Activated T-helper 2 cell treated with anti-CD3 and anti-CD28 coated beads, Interferon-gamma antibody, Interleukin-2, Interleukin-4, amounts not matched to agents 10 μg/mL and 5 μg/mL and 100 μg/mL, durations not matched to agents 14 hours and 24 hours and 36 hours (primary cell): ENCODE measurements at regions not wholly inside any gene's neighbourhood (a gene's known extent, or its start where the extent isn't known, plus 50 kb on each side); places are given as distances from the start of the nearest gene placed in this dataset.

Source experiments
- DNase-seq: peaks from one replicate; pipeline ENCODE4 v3.0.0; 2021; ENCODE audit warnings: low spot score
- H3K27ac Mint-ChIP-seq: one replicate; pipeline ENCODE4 v1.8.0; 2021; ENCODE audit warnings: mixed read lengths
- H3K27me3 Mint-ChIP-seq: one replicate; pipeline ENCODE4 v1.8.0; 2021; ENCODE audit warnings: low read depth, mixed read lengths
- H3K36me3 Mint-ChIP-seq: one replicate; pipeline ENCODE4 v1.8.0; 2021; ENCODE audit warnings: low read depth, mixed read lengths
- H3K4me1 Mint-ChIP-seq: one replicate; pipeline ENCODE4 v1.8.0; 2021; ENCODE audit warnings: low read depth, mixed read lengths
- H3K4me3 Mint-ChIP-seq: one replicate; pipeline ENCODE4 v1.8.0; 2021; ENCODE audit warnings: low read depth, mild to moderate bottlenecking, moderate library complexity, mixed read lengths
- H3K9me3 Mint-ChIP-seq: one replicate; pipeline ENCODE4 v1.8.0; 2021; ENCODE audit warnings: mixed read lengths
- intact Hi-C: fragments of 100-400 bp; cut with micrococcal nuclease; formaldehyde crosslinking; loops from one replicate; pipeline ENCODE4 v1.15.1; 2023

GRCh38 chr2:211144974-211145665, 588.7 kb downstream of the CPS1 start:
- DNase-seq: no peak
- Mint-ChIP-seq H3K27ac (no peak overlapping the region), H3K27me3 (no peaks in the 10 kb centered on the region), H3K36me3 (no peaks in the 10 kb centered on the region), H3K9me3 (peaks cover 6% of the 10 kb centered on the region), H3K4me3 (no peak overlapping the region), H3K4me1 (no peaks in the 10 kb centered on the region)
- intact Hi-C loops: no loop called here

- Mint-ChIP-seq H3K4me3 (no peak overlapping the region), H3K4me1 (no peaks in the 10 kb centered on the region), H3K27ac (no peak overlapping the region), H3K9me3 (peaks cover 3% of the 10 kb centered on the region), H3K36me3 (no peaks in the 10 kb centered on the region), H3K27me3 (no peaks in the 10 kb centered on the region)
- DNase-seq: no peak
- intact Hi-C loops: loop anchor here (10.0 kb wide), 1 partner anchor 705 kb away; no protein-coding TSS in a partner anchor
Measured at GRCh38 chr2:211149731-211150130, 593.3 kb downstream of the CPS1 start.

- Mint-ChIP-seq H3K4me3 (no peak overlapping the region), H3K9me3 (no peaks in the 10 kb centered on the region), H3K36me3 (no peaks in the 10 kb centered on the region), H3K27me3 (no peaks in the 10 kb centered on the region), H3K4me1 (no peaks in the 10 kb centered on the region), H3K27ac (no peak overlapping the region)
- intact Hi-C loops: loop anchor here (5.0 to 10.0 kb wide), 4 partner anchors 70 to 712 kb away; no protein-coding TSS in a partner anchor
- no peak for DNase-seq
Measured at GRCh38 chr2:211157211-211157610, 600.8 kb downstream of the CPS1 start.

GRCh38 chr2:211157856-211158463, 601.6 kb downstream of the CPS1 start:
- H3K9me3 Mint-ChIP-seq: no peaks in the 10 kb centered on the region
- no peaks in the 10 kb centered on the region for H3K4me1 Mint-ChIP-seq
- peak; percentile 45 for DNase-seq
- no peak overlapping the region for H3K27ac Mint-ChIP-seq
- H3K36me3 Mint-ChIP-seq: no peaks in the 10 kb centered on the region
- no peaks in the 10 kb centered on the region for H3K27me3 Mint-ChIP-seq
- no peak overlapping the region for H3K4me3 Mint-ChIP-seq
- intact Hi-C loops: loop anchor here (2.0 to 10.0 kb wide), 5 partner anchors 71 to 909 kb away; no protein-coding TSS in a partner anchor

- no peaks in the 10 kb centered on the region for H3K27me3 Mint-ChIP-seq
- H3K4me3 Mint-ChIP-seq: no peak overlapping the region
- no peak overlapping the region for H3K27ac Mint-ChIP-seq
- no peaks in the 10 kb centered on the region for H3K9me3 Mint-ChIP-seq
- no peaks in the 10 kb centered on the region for H3K4me1 Mint-ChIP-seq
- intact Hi-C loops: loop anchor here (2.0 to 10.0 kb wide), 5 partner anchors 73 to 911 kb away; no protein-coding TSS in a partner anchor
- DNase-seq: no peak
- H3K36me3 Mint-ChIP-seq: no peaks in the 10 kb centered on the region
Measured at GRCh38 chr2:211159972-211160371, 603.6 kb downstream of the CPS1 start.

- H3K36me3 Mint-ChIP-seq: no peaks in the 10 kb centered on the region
- H3K27me3 Mint-ChIP-seq: no peaks in the 10 kb centered on the region
- intact Hi-C loops: no loop called here
- DNase-seq: no peak
- no peak overlapping the region for H3K27ac Mint-ChIP-seq
- no peak overlapping the region for H3K4me3 Mint-ChIP-seq
- H3K9me3 Mint-ChIP-seq: no peaks in the 10 kb centered on the region
- no peaks in the 10 kb centered on the region for H3K4me1 Mint-ChIP-seq
Measured at GRCh38 chr2:211161236-211161635, 604.8 kb downstream of the CPS1 start.

- intact Hi-C loops: no loop called here
- H3K4me3 Mint-ChIP-seq: no peak overlapping the region
- no peaks in the 10 kb centered on the region for H3K36me3 Mint-ChIP-seq
Measured at GRCh38 chr2:211162911-211163310, 606.5 kb downstream of the CPS1 start.

GRCh38 chr2:211170843-211171242, 614.4 kb downstream of the CPS1 start:
- H3K9me3 Mint-ChIP-seq: no peaks in the 10 kb centered on the region
- H3K4me3 Mint-ChIP-seq: no peak overlapping the region
- H3K36me3 Mint-ChIP-seq: no peaks in the 10 kb centered on the region
- intact Hi-C loops: no loop called here
- H3K27ac Mint-ChIP-seq: no peak overlapping the region
- DNase-seq: no peak
- no peaks in the 10 kb centered on the region for H3K27me3 Mint-ChIP-seq
- no peaks in the 10 kb centered on the region for H3K4me1 Mint-ChIP-seq

More at GRCh38 chr2:211162911-211163310, 606.5 kb downstream of the CPS1 start:
- no peak for DNase-seq
- H3K4me1 Mint-ChIP-seq: no peaks in the 10 kb centered on the region
- H3K27me3 Mint-ChIP-seq: no peaks in the 10 kb centered on the region
- no peaks in the 10 kb centered on the region for H3K9me3 Mint-ChIP-seq
- no peak overlapping the region for H3K27ac Mint-ChIP-seq

- Mint-ChIP-seq H3K9me3 (no peaks in the 10 kb centered on the region), H3K36me3 (no peaks in the 10 kb centered on the region), H3K4me1 (no peaks in the 10 kb centered on the region), H3K4me3 (no peak overlapping the region), H3K27ac (no peak overlapping the region), H3K27me3 (no peaks in the 10 kb centered on the region)
- intact Hi-C loops: no loop called here
- DNase-seq: no peak
Measured at GRCh38 chr2:211174021-211174420, 617.6 kb downstream of the CPS1 start.

- H3K27ac Mint-ChIP-seq: no peak overlapping the region
- H3K9me3 Mint-ChIP-seq: no peaks in the 10 kb centered on the region
- H3K27me3 Mint-ChIP-seq: no peaks in the 10 kb centered on the region
- no peak overlapping the region for H3K4me3 Mint-ChIP-seq
- intact Hi-C loops: no loop called here
- DNase-seq: no peak
- H3K36me3 Mint-ChIP-seq: no peaks in the 10 kb centered on the region
- no peaks in the 10 kb centered on the region for H3K4me1 Mint-ChIP-seq
Measured at GRCh38 chr2:211174631-211175030, 618.2 kb downstream of the CPS1 start.

- Mint-ChIP-seq H3K27ac (no peak overlapping the region), H3K36me3 (no peaks in the 10 kb centered on the region), H3K27me3 (no peaks in the 10 kb centered on the region), H3K4me3 (no peak overlapping the region), H3K4me1 (no peaks in the 10 kb centered on the region), H3K9me3 (no peaks in the 10 kb centered on the region)
- intact Hi-C loops: no loop called here
- DNase-seq: no peak
Measured at GRCh38 chr2:211175956-211176355, 619.6 kb downstream of the CPS1 start.

- intact Hi-C loops: no loop called here
- H3K27me3 Mint-ChIP-seq: no peaks in the 10 kb centered on the region
- no peak overlapping the region for H3K27ac Mint-ChIP-seq
Measured at GRCh38 chr2:211176514-211177141, 620.2 kb downstream of the CPS1 start.

GRCh38 chr2:211181626-211182025, 625.2 kb downstream of the CPS1 start:
- H3K4me1 Mint-ChIP-seq: no peaks in the 10 kb centered on the region
- H3K27me3 Mint-ChIP-seq: no peaks in the 10 kb centered on the region
- H3K9me3 Mint-ChIP-seq: no peaks in the 10 kb centered on the region
- no peaks in the 10 kb centered on the region for H3K36me3 Mint-ChIP-seq
- intact Hi-C loops: no loop called here
- no peak overlapping the region for H3K4me3 Mint-ChIP-seq
- H3K27ac Mint-ChIP-seq: no peak overlapping the region
- no peak for DNase-seq

More at GRCh38 chr2:211176514-211177141, 620.2 kb downstream of the CPS1 start:
- Mint-ChIP-seq H3K4me3 (no peak overlapping the region), H3K9me3 (no peaks in the 10 kb centered on the region), H3K36me3 (no peaks in the 10 kb centered on the region), H3K4me1 (no peaks in the 10 kb centered on the region)
- no peak for DNase-seq
